Gastroesophageal sphincter (tissue), 4 donors: ENCODE measurements at regions not wholly inside any gene's neighbourhood (a gene's known extent, or its start where the extent isn't known, plus 50 kb on each side); places are given as distances from the start of the nearest gene placed in this dataset.

Experiments used
- ATAC-seq: fragments of 150-250 bp; one replicate; pipeline ENCODE4 v1.9.1; 2016; ENCODE audit warnings: mild to moderate bottlenecking, moderate library complexity
- H3K27ac ChIP-seq, 4 donors: fragments of 200-600 bp; sonication (generic) in 3 of 4; 1 replicate in 3 of 4; 2 replicates in 1 of 4; pipeline ENCODE4 v1.5.1; 2016 to 2019
- H3K27me3 ChIP-seq: fragments of 200-600 bp; sonication (generic); one replicate; pipeline ENCODE4 v1.5.1; 2019
- H3K36me3 ChIP-seq, 2 donors: fragments of 200-600 bp; sonication (generic); one replicate each; pipeline ENCODE4 v1.5.1; 2019; ENCODE audit warnings: control low read depth in 1 of 2
- H3K4me1 ChIP-seq, 3 donors: fragments of 200-600 bp; sonication (generic); 1 replicate in 2 of 3; 2 replicates in 1 of 3; pipeline ENCODE4 v1.5.1; 2016 to 2019; ENCODE audit warnings: control low read depth in 2 of 3
- H3K4me3 ChIP-seq, 2 donors: fragments of 200-600 bp; sonication (generic); one replicate each; pipeline ENCODE4 v1.5.1; 2019; ENCODE audit warnings: mild to moderate bottlenecking in 1 of 2, moderate library complexity in 1 of 2
- H3K9me3 ChIP-seq, 3 donors: fragments of 200-600 bp; sonication (generic); one replicate each; pipeline ENCODE4 v1.5.1; 2017 to 2019; ENCODE audit warnings: control low read depth in 2 of 3
- EP300 ChIP-seq: sonication (generic); formaldehyde crosslinking; IDR thresholded peaks from one replicate; pipeline ENCODE4 v1.6.1; 2017; ENCODE audit warnings: antibody characterized with exemption, mild to moderate bottlenecking
- POLR2A ChIP-seq, 2 donors: fragments of 450-650 bp; IDR thresholded peaks; one replicate each; pipeline ENCODE4 v1.6.1; 2017; ENCODE audit warnings: antibody characterized with exemption in 2 of 2, mild to moderate bottlenecking in 2 of 2, moderate library complexity in 1 of 2
- POLR2AphosphoS5 ChIP-seq: sonication (generic); formaldehyde crosslinking; IDR thresholded peaks from one replicate; pipeline ENCODE4 v1.6.1; 2017; ENCODE audit warnings: antibody characterized with exemption
- WGBS, 2 donors: methylation state at CpG; one replicate each; pipeline ENCODE4 v1.1.5; 2018; ENCODE audit warnings: low coverage in 1 of 2; 5-methylcytosine and 5-hydroxymethylcytosine counted together
- TF ChIP-seq, protein P1 (sequence below), 4 experiments: fragments of 200-600 bp in 2 of 4; fragments of 450-650 bp in 2 of 4; sonication (generic) in 1 of 4; IDR thresholded peaks; one replicate each; pipeline ENCODE4 v1.5.1; 2017 to 2019; ENCODE audit warnings: antibody characterized with exemption in 4 of 4, mild to moderate bottlenecking in 2 of 4, moderate library complexity in 2 of 4

DNA sequence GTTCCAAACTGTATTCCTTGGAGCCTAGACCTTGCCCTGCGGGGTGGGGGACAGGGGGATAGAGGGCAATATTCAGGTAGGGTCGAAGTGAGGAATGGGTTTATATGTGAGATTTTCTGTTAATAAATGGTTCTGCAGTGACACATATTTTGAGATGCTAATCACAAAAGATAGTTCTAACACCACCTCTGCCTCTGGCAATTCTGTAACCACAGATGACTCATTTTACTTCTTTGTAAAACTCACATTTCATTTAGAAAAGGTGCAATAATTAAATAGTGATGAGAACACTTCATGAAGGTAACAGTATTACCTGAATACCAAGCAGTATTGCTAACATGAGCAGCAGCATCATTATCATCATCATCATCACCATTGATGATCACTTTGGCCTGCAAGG lies 306.6 kb downstream of the SUCLG1 start:
- H3K4me3 ChIP-seq, result no peak overlapping the region
- no peaks in the 10 kb centered on the region for H3K9me3 ChIP-seq
- TF ChIP-seq EP300 (no peak), POLR2AphosphoS5 (no peak), POLR2A (IDR thresholded peaks at IDR 0.05) (no peak)
- TF ChIP-seq, protein P1, sequence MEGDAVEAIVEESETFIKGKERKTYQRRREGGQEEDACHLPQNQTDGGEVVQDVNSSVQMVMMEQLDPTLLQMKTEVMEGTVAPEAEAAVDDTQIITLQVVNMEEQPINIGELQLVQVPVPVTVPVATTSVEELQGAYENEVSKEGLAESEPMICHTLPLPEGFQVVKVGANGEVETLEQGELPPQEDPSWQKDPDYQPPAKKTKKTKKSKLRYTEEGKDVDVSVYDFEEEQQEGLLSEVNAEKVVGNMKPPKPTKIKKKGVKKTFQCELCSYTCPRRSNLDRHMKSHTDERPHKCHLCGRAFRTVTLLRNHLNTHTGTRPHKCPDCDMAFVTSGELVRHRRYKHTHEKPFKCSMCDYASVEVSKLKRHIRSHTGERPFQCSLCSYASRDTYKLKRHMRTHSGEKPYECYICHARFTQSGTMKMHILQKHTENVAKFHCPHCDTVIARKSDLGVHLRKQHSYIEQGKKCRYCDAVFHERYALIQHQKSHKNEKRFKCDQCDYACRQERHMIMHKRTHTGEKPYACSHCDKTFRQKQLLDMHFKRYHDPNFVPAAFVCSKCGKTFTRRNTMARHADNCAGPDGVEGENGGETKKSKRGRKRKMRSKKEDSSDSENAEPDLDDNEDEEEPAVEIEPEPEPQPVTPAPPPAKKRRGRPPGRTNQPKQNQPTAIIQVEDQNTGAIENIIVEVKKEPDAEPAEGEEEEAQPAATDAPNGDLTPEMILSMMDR (IDR thresholded peaks at IDR 0.05), result no peak
- H3K36me3 ChIP-seq, result no peaks in the 10 kb centered on the region
- 60 to 91% methylated on average over 2 of the region's 2 CpGs for WGBS, 2 donors
- no peaks in the 10 kb centered on the region for H3K4me1 ChIP-seq
- no peaks in the 10 kb centered on the region for H3K27me3 ChIP-seq
- no peak for ATAC-seq
- no peak overlapping the region for H3K27ac ChIP-seq

DNA sequence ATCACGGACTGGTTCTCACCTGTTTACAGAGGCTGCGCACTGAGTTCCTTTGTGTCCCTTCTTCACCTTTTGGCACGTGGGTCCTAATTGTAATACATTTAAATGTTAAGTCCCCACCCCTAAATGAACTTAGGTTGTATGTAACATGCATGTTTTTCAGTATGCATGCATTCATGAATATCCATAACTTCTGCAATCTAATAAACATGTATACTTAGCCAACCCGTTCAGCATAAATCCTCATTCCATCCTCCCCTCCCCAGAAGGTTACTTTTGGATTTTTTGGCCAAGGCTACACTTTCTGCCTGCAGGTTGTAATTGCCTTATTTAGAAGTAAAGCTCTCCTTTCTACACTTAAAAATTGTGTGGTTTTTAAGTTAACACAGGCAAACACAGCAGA lies 314.7 kb downstream of the SUCLG1 start:
- Histone ChIP-seq H3K36me3 (no peaks in the 10 kb centered on the region), H3K9me3 (no peaks in the 10 kb centered on the region), H3K27ac (no peak overlapping the region), H3K4me3 (no peak overlapping the region), H3K27me3 (no peaks in the 10 kb centered on the region), H3K4me1 (no peaks in the 10 kb centered on the region)
- no peak for TF ChIP-seq POLR2A (IDR thresholded peaks at IDR 0.05)
- TF ChIP-seq POLR2AphosphoS5, result no peak
- TF ChIP-seq, protein P1 (IDR thresholded peaks at IDR 0.05), result no peak
- no peak for TF ChIP-seq EP300
- ATAC-seq, result no peak
- 71 to 91% methylated on average over 3 to 4 of the region's 4 CpGs for WGBS, 2 donors

DNA sequence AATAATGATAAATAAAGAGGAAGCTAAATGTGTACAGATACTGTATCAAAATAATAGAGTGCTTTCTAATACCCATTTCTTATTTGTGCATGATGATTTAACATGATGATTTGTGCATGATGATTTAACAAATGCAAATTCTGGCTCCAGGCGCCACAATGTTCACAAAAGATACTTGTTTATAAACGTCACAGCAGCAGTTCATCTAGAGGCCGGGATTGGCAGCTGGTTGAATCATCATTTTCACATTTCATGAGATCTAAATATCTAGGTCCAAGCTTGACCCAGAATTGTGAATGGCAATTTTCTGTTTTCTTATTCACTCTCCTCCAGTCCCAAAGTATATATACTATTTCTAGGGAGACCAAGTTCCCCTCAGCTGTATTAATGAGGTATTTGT lies 322.0 kb downstream of the SUCLG1 start:
- no peak for ATAC-seq
- Histone ChIP-seq H3K9me3 (no peaks in the 10 kb centered on the region), H3K27me3 (no peaks in the 10 kb centered on the region), H3K4me1 (no peaks in the 10 kb centered on the region), H3K27ac (no peak overlapping the region), H3K36me3 (no peaks in the 10 kb centered on the region), H3K4me3 (no peak overlapping the region)
- WGBS, 2 donors, result 40 to 53% methylated on average over 3 of the region's 3 CpGs
- TF ChIP-seq POLR2AphosphoS5 (no peak), POLR2A (IDR thresholded peaks at IDR 0.05) (no peak), EP300 (no peak)
- TF ChIP-seq, protein P1 (IDR thresholded peaks at IDR 0.05), result no peak

DNA sequence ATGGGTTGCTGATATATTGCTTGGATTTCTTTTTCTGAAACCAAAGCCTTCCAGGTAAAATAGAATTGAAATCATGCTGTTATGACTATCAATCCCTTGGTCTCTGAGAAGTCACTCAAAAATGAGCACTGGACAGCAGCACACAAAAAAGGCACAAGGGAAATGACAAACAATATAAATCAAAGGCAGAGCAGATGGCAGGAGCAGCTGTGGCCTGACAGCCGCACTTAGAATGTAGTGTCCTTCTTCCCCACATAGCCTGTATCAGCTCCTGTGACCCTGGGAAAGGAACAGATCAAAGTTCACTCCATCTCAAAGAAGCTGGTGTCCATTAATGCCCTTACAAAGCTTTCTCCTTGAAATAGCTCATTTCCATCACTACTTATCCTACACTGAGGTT lies 326.7 kb downstream of the SUCLG1 start:
- Histone ChIP-seq H3K27me3 (no peaks in the 10 kb centered on the region), H3K27ac (no peak overlapping the region), H3K36me3 (no peaks in the 10 kb centered on the region), H3K9me3 (no peaks in the 10 kb centered on the region), H3K4me3 (no peak overlapping the region), H3K4me1 (no peaks in the 10 kb centered on the region)
- no peak for TF ChIP-seq EP300
- TF ChIP-seq, protein P1 (IDR thresholded peaks at IDR 0.05), result no peak
- TF ChIP-seq POLR2AphosphoS5, result no peak
- no peak for TF ChIP-seq POLR2A (IDR thresholded peaks at IDR 0.05)
- no peak for ATAC-seq
- WGBS, 2 donors, result 29 to 80% methylated on average over 1 of the region's 1 CpG

DNA sequence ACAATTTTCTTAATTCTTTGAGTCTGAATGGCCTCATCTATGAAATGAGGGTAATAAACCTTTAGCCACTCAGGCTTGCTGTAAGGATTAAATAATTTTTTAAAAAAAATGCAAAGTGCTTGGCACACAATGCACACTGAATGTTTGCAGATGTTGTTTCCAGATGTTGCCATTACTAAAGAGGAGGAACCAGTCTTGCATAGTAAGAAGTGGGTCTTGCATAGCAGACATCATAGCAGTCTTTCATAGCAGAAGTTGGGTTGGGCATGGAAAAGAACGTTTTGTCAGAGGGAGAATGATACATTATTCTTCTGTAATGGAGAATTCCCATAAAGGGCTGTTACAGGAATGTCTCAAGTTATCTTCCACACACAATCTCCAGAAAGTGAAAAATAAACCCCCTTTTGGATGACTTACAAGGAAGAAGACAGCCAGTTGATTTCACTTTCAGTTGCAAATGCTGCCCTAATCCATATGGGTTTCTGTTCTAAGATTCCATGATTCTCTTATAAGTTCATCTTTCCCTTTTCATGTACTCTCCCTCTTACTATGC lies 327.7 kb downstream of the SUCLG1 start:
- no peak overlapping the region for H3K4me3 ChIP-seq
- no peak for ATAC-seq
- no peaks in the 10 kb centered on the region for H3K36me3 ChIP-seq
- no peak overlapping the region for H3K27ac ChIP-seq
- H3K27me3 ChIP-seq, result no peaks in the 10 kb centered on the region
- no peaks in the 10 kb centered on the region for H3K9me3 ChIP-seq
- H3K4me1 ChIP-seq, result no peaks in the 10 kb centered on the region
- TF ChIP-seq POLR2AphosphoS5 (no peak), EP300 (no peak), POLR2A (IDR thresholded peaks at IDR 0.05) (no peak)
- TF ChIP-seq, protein P1 (IDR thresholded peaks at IDR 0.05), result no peak
- 18 to 50% methylated on average over 1 of the region's 1 CpG for WGBS, 2 donors
